Stimulated activated CD4-positive, alpha-beta T cell treated with anti-CD3 and anti-CD28 coated beads, Interleukin-1b, Interleukin-23, amount 100 ng/mL, for 4 hours (primary cell): ENCODE measurements at regions not wholly inside any gene's neighbourhood (a gene's known extent, or its start where the extent isn't known, plus 50 kb on each side); places are given as distances from the start of the nearest gene placed in this dataset.

Experiments
- DNase-seq, 2 donors: peaks; one replicate each; pipeline ENCODE4 v3.0.0-alpha.2; 2020; ENCODE audit warnings: low read depth in 2 of 2

GRCh38 chr2:120991441-120991840, 255.8 kb downstream of the GLI2 start:
- DNase-seq, result no peak

GRCh38 chr2:120992791-120993555, 257.3 kb downstream of the GLI2 start:
- DNase-seq, result no peak

- DNase-seq, result no peak
Measured at GRCh38 chr2:120993661-120994060, 258.0 kb downstream of the GLI2 start.

- DNase-seq, result no peak
Measured at GRCh38 chr2:120994301-120994995, 258.8 kb downstream of the GLI2 start.

GRCh38 chr2:120995152-120995551, 259.5 kb downstream of the GLI2 start:
- no peak for DNase-seq

- no peak for DNase-seq
Measured at GRCh38 chr2:120995656-120996190, 260.1 kb downstream of the GLI2 start.

GRCh38 chr2:120999377-121000097, 263.9 kb downstream of the GLI2 start:
- DNase-seq, result no peak

- DNase-seq, result no peak
Measured at GRCh38 chr2:121000804-121001203, 265.1 kb downstream of the GLI2 start.

- DNase-seq, result no peak
Measured at GRCh38 chr2:121001641-121002040, 266.0 kb downstream of the GLI2 start.

GRCh38 chr2:121002597-121002996, 266.9 kb downstream of the GLI2 start:
- no peak for DNase-seq

GRCh38 chr2:121003391-121003790, 267.7 kb downstream of the GLI2 start:
- DNase-seq, result no peak

- no peak for DNase-seq
Measured at GRCh38 chr2:121004359-121004758, 268.7 kb downstream of the GLI2 start.

GRCh38 chr2:121004950-121005349, 269.3 kb downstream of the GLI2 start:
- DNase-seq, result no peak

- DNase-seq, result no peak
Measured at GRCh38 chr2:121005453-121005852, 269.8 kb downstream of the GLI2 start.

- no peak for DNase-seq
Measured at GRCh38 chr2:121006743-121007489, 271.2 kb downstream of the GLI2 start.

GRCh38 chr2:121007490-121007853, 271.8 kb downstream of the GLI2 start:
- DNase-seq, result no peak

GRCh38 chr2:121008975-121009374, 273.3 kb downstream of the GLI2 start:
- no peak for DNase-seq

- DNase-seq, result no peak
Measured at GRCh38 chr2:121010998-121011397, 274.0 kb downstream of the TFCP2L1 start.

- DNase-seq, result no peak
Measured at GRCh38 chr2:121014876-121015275, 270.1 kb downstream of the TFCP2L1 start.

GRCh38 chr2:121015971-121016485, 269.0 kb downstream of the TFCP2L1 start:
- no peak for DNase-seq

- no peak for DNase-seq
Measured at GRCh38 chr2:121017396-121017795, 267.6 kb downstream of the TFCP2L1 start.
